Fibroblast of the aortic adventitia (primary cell): ENCODE measurements at regions not wholly inside any gene's neighbourhood (a gene's known extent, or its start where the extent isn't known, plus 50 kb on each side); places are given as distances from the start of the nearest gene placed in this dataset. TPM values are rescaled to one million over a fixed set of nuclear protein-coding genes. Genes with fewer than 3 reads are reported as not detected.
"Not testable (repeated sequence)": the region's sequence is repeated elsewhere in the genome, so short reads cannot be mapped to it uniquely, and the experiment has no call there.

ENCODE experiments used
- DNase-seq: peaks from one replicate; pipeline ENCODE4 v3.0.0-alpha.2; 2010; ENCODE audit warnings: low read depth
- H3K4me3 ChIP-seq: 2 replicates; pipeline ENCODE4 v1.5.1; 2011; ENCODE audit warnings: low read depth, mild to moderate bottlenecking, control low read depth, low read length, moderate library complexity
- CTCF ChIP-seq: IDR thresholded peaks from 2 replicates; pipeline ENCODE4 v1.5.1; 2011; ENCODE audit warnings: mild to moderate bottlenecking, low read length, control low read depth, inconsistent platforms; ENCODE audit not compliant: insufficient read depth
- small RNA-seq: library from RNA; depleted of rRNA; stranded (forward); fragments of <200 nt; gene quantifications from one replicate; pipeline ENCODE3, GENCODE V24; 2012

GRCh38 chr1:242605521-242605920, 81.0 kb upstream of the PLD5 start:
- no peak for TF ChIP-seq CTCF
- H3K4me3 ChIP-seq = no peak overlapping the region
- DNase-seq = no peak

- no peak for TF ChIP-seq CTCF
- no peak for DNase-seq
- H3K4me3 ChIP-seq = no peak overlapping the region
Observed at GRCh38 chr1:242602001-242602400, 77.5 kb upstream of the PLD5 start.

- not testable (repeated sequence) for DNase-seq
Observed at GRCh38 chr1:242593756-242594155, 69.3 kb upstream of the PLD5 start.

GRCh38 chr1:242586360-242586680, 61.8 kb upstream of the PLD5 start:
- TF ChIP-seq CTCF = no peak

More at GRCh38 chr1:242593756-242594155, 69.3 kb upstream of the PLD5 start:
- H3K4me3 ChIP-seq = not testable (repeated sequence)

GRCh38 chr1:242585616-242586359, 61.3 kb upstream of the PLD5 start:
- H3K4me3 ChIP-seq = no peak overlapping the region
- no peak for TF ChIP-seq CTCF
- DNase-seq = no peak

More at GRCh38 chr1:242586360-242586680, 61.8 kb upstream of the PLD5 start:
- H3K4me3 ChIP-seq = no peak overlapping the region
- DNase-seq = no peak

- DNase-seq = no peak
- no peak for TF ChIP-seq CTCF
- H3K4me3 ChIP-seq = no peak overlapping the region
Observed at GRCh38 chr1:242582669-242583068, 58.2 kb upstream of the PLD5 start.

GRCh38 chr1:242579528-242580235, 55.2 kb upstream of the PLD5 start:
- no peak for DNase-seq
- no peak overlapping the region for H3K4me3 ChIP-seq
- TF ChIP-seq CTCF = no peak

Small RNAs in the stretch of these regions (small RNA-seq; reads per million reads assigned to genes)
- not detected for gene AL603825.1
